ENCODE measurements at regions not wholly inside any gene's neighbourhood (a gene's known extent, or its start where the extent isn't known, plus 50 kb on each side); places are given as distances from the start of the nearest gene placed in this dataset.

- TF ChIP-seq, protein P1, sequence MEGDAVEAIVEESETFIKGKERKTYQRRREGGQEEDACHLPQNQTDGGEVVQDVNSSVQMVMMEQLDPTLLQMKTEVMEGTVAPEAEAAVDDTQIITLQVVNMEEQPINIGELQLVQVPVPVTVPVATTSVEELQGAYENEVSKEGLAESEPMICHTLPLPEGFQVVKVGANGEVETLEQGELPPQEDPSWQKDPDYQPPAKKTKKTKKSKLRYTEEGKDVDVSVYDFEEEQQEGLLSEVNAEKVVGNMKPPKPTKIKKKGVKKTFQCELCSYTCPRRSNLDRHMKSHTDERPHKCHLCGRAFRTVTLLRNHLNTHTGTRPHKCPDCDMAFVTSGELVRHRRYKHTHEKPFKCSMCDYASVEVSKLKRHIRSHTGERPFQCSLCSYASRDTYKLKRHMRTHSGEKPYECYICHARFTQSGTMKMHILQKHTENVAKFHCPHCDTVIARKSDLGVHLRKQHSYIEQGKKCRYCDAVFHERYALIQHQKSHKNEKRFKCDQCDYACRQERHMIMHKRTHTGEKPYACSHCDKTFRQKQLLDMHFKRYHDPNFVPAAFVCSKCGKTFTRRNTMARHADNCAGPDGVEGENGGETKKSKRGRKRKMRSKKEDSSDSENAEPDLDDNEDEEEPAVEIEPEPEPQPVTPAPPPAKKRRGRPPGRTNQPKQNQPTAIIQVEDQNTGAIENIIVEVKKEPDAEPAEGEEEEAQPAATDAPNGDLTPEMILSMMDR (IDR thresholded peaks at IDR 0.05) = no peak
Observed at GRCh38 chr6:126914172-126914571, 204.3 kb upstream of the RSPO3 start.

DNA sequence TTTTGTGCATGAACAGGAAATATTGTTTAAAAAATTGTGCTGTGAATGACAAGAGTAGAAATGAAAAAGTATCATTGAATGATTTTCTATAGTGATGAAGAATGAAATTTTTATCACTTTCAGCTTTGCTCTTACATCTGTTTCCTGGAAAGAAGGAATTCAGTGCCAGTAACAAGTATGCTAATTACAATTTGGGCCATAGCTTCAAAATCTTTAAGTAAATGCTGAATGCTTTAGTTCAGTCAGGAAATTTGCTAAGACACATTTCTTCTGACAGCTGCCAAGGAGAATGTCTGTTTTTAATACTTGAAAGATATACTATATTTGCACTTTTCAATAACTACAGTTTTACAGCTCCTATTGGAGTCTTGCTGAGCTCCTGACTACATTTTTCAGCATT is 203.7 kb upstream of the RSPO3 start:
- TF ChIP-seq, protein P1 (IDR thresholded peaks at IDR 0.05) = no peak

GRCh38 chr6:126919947-126920346 is 198.5 kb upstream of the RSPO3 start:
- TF ChIP-seq, protein P1 (IDR thresholded peaks at IDR 0.05) = no peak

- TF ChIP-seq, protein P1 (IDR thresholded peaks at IDR 0.05) = no peak
Observed at GRCh38 chr6:126923807-126924206, 194.7 kb upstream of the RSPO3 start.

GRCh38 chr6:126926926-126927325 is 191.5 kb upstream of the RSPO3 start:
- TF ChIP-seq, protein P1 (IDR thresholded peaks at IDR 0.05) = no peak

DNA sequence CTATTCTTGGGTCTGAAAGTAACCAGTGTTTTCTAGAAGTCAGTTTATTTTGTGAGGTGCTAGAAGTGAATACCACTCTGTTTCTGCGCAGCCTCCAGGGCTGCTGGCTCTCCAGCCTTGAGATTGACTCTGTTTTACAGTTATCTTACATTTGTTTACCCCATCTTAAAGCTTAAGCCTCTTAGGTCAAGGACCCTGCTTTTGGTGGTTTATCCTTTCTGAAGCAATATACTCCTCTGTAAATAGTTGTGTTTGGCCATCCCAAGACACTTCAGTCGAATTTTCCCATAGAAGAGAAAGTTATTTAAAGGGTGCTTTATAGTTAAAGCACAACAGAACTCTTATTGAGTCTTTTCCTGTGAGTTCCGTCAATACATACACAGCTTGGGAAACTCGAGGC is 190.6 kb upstream of the RSPO3 start:
- TF ChIP-seq, protein P1 (IDR thresholded peaks at IDR 0.05) = no peak

DNA sequence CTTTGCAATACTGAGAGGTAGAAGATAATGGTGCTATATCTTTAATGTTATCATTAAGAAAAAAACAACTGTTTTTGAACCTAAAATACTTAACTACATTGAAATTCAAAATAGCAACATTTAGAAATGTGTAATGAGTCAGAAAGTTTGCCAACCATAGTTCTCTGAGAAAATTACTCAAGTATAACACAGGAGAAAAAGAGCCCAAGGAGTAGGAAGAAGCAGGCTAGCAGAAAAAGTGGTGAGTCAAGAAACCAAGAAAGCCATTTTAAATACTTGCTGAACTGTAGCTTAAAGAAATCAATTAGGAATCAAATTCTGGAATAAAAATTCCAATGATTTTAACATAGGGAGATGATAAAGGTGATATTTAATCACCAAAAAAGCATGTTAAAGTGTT is 181.0 kb upstream of the RSPO3 start:
- TF ChIP-seq, protein P1 (IDR thresholded peaks at IDR 0.05) = no peak

GRCh38 chr6:126939784-126940183 is 178.7 kb upstream of the RSPO3 start:
- TF ChIP-seq, protein P1 (IDR thresholded peaks at IDR 0.05) = no peak

All from LNCAP (cell line).